ENCODE measurements at regions not wholly inside any gene's neighbourhood (a gene's known extent, or its start where the extent isn't known, plus 50 kb on each side); places are given as distances from the start of the nearest gene placed in this dataset.

DNA sequence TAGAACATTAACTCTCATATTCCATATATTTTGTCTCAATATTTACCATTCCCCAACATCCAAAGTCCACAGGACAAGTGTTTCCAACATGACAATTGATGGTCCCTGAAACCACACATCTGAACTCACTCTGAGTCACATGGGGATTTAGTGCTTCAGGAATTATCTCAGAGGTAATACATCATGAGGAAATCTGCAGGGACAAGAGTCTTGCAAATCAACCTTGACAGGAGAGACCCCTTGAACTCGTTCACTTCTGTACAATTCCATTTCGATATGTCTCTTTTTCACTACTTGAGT is 119.7 kb upstream of the ABCA1 start:
- no peaks in the 10 kb centered on the region for H3K9me3 ChIP-seq
- no peak overlapping the region for H3K9ac ChIP-seq (ENCODE audit: low read depth in 2 of 2, low read length in 2 of 2)
- DNase-seq: no peak
- H3K4me1 ChIP-seq: no peaks in the 10 kb centered on the region
- H3K27ac ChIP-seq: no peak overlapping the region
- intact Hi-C loops (cut with DNase I): no loop called here
- no peak for TF ChIP-seq CTCF (IDR thresholded peaks at IDR 0.05)
- no peaks in the 10 kb centered on the region for H3K27me3 ChIP-seq
- H3K36me3 ChIP-seq: no peaks in the 10 kb centered on the region
- no peak overlapping the region for H3K4me3 ChIP-seq

DNA sequence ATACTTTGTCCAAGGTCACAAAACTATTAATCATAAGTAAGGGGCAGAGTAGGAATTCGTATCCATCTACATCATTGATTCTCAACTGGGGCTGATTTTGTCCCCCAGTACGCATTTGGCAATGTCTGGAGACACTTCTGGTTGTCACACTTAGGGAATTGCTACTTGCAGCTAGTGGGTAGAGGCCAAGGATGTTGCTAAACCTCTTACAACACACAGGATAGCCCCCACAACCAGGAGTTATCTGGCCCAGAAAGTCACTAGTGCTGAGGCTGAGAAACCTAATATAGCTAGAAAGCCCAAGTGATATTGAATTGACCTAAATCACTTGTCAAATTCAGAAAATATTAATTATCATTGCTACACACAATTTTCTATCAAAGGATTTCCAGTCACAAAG is 120.4 kb upstream of the ABCA1 start:
- Histone ChIP-seq H3K27me3 (no peaks in the 10 kb centered on the region), H3K27ac (no peak overlapping the region), H3K36me3 (no peaks in the 10 kb centered on the region), H3K4me3 (no peak overlapping the region), H3K4me1 (no peaks in the 10 kb centered on the region), H3K9me3 (no peaks in the 10 kb centered on the region), H3K9ac (ENCODE audit: low read depth in 2 of 2, low read length in 2 of 2) (no peak overlapping the region)
- DNase-seq: no peak
- TF ChIP-seq CTCF (IDR thresholded peaks at IDR 0.05): no peak
- intact Hi-C loops (cut with DNase I): no loop called here

- intact Hi-C loops (cut with DNase I): no loop called here
- Histone ChIP-seq H3K9ac (ENCODE audit: low read depth in 2 of 2, low read length in 2 of 2) (no peak overlapping the region), H3K36me3 (no peaks in the 10 kb centered on the region), H3K4me1 (peaks cover 3% of the 10 kb centered on the region), H3K27me3 (no peaks in the 10 kb centered on the region), H3K27ac (no peak overlapping the region), H3K4me3 (no peak overlapping the region), H3K9me3 (no peaks in the 10 kb centered on the region)
- DNase-seq: no peak
- no peak for TF ChIP-seq CTCF (IDR thresholded peaks at IDR 0.05)
Measured at GRCh38 chr9:105050296-105050695, 122.3 kb upstream of the ABCA1 start.

DNA sequence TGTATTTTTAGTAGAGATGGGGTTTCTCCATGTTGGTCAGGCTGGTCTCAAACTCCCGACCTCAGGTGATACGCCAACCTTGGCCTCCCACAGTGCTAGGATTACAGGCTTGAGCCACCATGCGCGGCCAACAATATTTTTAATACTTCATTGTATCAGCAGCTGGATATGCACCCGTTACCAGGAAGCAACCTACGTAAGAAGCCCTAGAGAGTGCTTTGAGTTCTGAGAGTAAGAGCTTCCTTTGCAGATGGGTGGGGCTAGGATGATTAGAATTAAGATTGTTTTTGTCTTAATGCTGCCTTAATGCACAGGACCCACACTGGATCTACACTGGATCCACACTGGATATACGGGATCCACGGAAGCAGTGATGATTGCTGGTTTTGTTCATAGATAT is 123.9 kb upstream of the ABCA1 start:
- H3K27me3 ChIP-seq: no peaks in the 10 kb centered on the region
- no peaks in the 10 kb centered on the region for H3K36me3 ChIP-seq
- no peak for DNase-seq
- no peak overlapping the region for H3K27ac ChIP-seq
- intact Hi-C loops (cut with DNase I): no loop called here
- peaks cover 3% of the 10 kb centered on the region for H3K4me1 ChIP-seq
- TF ChIP-seq CTCF (IDR thresholded peaks at IDR 0.05): no peak
- no peak overlapping the region for H3K9ac ChIP-seq (ENCODE audit: low read depth in 2 of 2, low read length in 2 of 2)
- H3K4me3 ChIP-seq: no peak overlapping the region
- no peaks in the 10 kb centered on the region for H3K9me3 ChIP-seq

DNA sequence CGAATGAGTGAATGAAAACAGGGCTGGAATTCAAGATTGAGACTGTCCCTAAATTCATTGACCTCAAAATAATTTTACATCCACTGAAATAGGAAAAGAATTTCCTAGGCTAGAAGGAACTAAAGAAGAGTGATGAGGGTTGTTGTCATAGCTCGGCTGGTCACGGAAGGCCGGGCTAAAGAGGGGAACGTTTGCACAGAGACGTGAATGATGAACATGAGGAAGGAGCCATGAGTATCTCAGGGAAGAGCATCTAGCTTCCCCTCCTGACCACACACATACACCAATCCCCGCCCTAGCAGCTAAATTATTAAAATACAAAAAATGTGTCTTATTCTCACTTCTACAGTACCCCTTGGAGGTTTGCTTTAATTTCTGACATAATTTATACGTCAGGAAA is 124.4 kb upstream of the ABCA1 start:
- intact Hi-C loops (cut with DNase I): no loop called here
- Histone ChIP-seq H3K4me1 (peaks cover 3% of the 10 kb centered on the region), H3K4me3 (no peak overlapping the region), H3K36me3 (no peaks in the 10 kb centered on the region), H3K9me3 (no peaks in the 10 kb centered on the region), H3K27me3 (no peaks in the 10 kb centered on the region), H3K9ac (ENCODE audit: low read depth in 2 of 2, low read length in 2 of 2) (no peak overlapping the region), H3K27ac (no peak overlapping the region)
- no peak for TF ChIP-seq CTCF (IDR thresholded peaks at IDR 0.05)
- no peak for DNase-seq

- Histone ChIP-seq H3K36me3 (no peaks in the 10 kb centered on the region), H3K4me3 (no peak overlapping the region), H3K27ac (no peak overlapping the region), H3K4me1 (peaks cover 3% of the 10 kb centered on the region), H3K9ac (ENCODE audit: low read depth in 2 of 2, low read length in 2 of 2) (no peak overlapping the region), H3K27me3 (no peaks in the 10 kb centered on the region), H3K9me3 (no peaks in the 10 kb centered on the region)
- intact Hi-C loops (cut with DNase I): no loop called here
- DNase-seq: no peak
- TF ChIP-seq CTCF (IDR thresholded peaks at IDR 0.05): no peak
Measured at GRCh38 chr9:105053209-105053652, 125.3 kb upstream of the ABCA1 start.

All from colonic mucosa (tissue), 4 donors.